ENCODE measurements at regions not wholly inside any gene's neighbourhood (a gene's known extent, or its start where the extent isn't known, plus 50 kb on each side); places are given as distances from the start of the nearest gene placed in this dataset.

DNA sequence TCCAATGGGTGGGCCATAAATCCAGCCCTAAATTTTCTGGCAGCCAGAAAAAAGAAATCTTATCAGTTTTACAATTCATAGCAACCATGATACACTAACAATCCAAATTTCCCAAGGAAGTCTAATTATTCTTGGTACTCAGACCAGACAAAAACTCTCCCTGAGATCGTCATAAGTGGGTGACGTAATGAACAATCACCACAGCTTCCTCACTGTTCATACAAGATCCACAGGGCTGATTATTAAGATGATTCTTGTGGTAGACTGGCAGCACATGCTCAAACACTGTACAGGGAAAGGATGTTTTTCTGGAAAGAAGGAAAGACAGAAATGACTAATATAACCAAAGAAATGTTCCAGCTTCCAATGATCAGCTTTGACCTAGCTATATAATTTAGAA lies 178.3 kb upstream of the CRIM1 start:
- TF ChIP-seq, protein P1, sequence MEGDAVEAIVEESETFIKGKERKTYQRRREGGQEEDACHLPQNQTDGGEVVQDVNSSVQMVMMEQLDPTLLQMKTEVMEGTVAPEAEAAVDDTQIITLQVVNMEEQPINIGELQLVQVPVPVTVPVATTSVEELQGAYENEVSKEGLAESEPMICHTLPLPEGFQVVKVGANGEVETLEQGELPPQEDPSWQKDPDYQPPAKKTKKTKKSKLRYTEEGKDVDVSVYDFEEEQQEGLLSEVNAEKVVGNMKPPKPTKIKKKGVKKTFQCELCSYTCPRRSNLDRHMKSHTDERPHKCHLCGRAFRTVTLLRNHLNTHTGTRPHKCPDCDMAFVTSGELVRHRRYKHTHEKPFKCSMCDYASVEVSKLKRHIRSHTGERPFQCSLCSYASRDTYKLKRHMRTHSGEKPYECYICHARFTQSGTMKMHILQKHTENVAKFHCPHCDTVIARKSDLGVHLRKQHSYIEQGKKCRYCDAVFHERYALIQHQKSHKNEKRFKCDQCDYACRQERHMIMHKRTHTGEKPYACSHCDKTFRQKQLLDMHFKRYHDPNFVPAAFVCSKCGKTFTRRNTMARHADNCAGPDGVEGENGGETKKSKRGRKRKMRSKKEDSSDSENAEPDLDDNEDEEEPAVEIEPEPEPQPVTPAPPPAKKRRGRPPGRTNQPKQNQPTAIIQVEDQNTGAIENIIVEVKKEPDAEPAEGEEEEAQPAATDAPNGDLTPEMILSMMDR (IDR thresholded peaks at IDR 0.05): no peak
- TF ChIP-seq EP300 (IDR thresholded peaks at IDR 0.05) (no peak), POLR2A (IDR thresholded peaks at IDR 0.05) (no peak)

Data from tibial nerve (tissue), 4 donors.